ENCODE measurements at regions not wholly inside any gene's neighbourhood (a gene's known extent, or its start where the extent isn't known, plus 50 kb on each side); places are given as distances from the start of the nearest gene placed in this dataset.

DNA sequence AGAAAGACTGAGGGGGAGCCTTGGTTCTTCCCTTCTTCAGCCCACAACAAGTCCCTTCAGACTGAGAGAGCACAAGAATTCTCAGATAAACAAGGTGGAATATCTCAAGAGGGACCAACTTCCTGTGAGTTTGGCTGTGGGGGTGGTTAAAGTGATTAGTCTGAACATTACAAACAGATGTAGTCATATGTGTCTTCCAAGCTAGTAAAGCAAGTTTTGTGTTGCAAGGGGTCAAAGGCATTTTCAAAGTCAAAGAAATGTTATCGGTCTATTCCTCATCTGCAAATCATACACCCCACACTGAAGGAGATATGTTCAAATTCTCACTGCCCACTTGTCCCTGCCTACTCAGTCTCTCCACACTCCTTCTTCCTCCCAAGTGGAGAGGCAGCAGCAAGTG is 242.5 kb downstream of the FAM43A start:
- no peak for TF ChIP-seq TCF7L2 (IDR thresholded peaks at IDR 0.05; ENCODE audit: low read depth, low read length)
- TF ChIP-seq POLR2AphosphoS5 (IDR thresholded peaks at IDR 0.05; ENCODE audit: low read depth, low read length) = no peak
- TF ChIP-seq, protein P1, sequence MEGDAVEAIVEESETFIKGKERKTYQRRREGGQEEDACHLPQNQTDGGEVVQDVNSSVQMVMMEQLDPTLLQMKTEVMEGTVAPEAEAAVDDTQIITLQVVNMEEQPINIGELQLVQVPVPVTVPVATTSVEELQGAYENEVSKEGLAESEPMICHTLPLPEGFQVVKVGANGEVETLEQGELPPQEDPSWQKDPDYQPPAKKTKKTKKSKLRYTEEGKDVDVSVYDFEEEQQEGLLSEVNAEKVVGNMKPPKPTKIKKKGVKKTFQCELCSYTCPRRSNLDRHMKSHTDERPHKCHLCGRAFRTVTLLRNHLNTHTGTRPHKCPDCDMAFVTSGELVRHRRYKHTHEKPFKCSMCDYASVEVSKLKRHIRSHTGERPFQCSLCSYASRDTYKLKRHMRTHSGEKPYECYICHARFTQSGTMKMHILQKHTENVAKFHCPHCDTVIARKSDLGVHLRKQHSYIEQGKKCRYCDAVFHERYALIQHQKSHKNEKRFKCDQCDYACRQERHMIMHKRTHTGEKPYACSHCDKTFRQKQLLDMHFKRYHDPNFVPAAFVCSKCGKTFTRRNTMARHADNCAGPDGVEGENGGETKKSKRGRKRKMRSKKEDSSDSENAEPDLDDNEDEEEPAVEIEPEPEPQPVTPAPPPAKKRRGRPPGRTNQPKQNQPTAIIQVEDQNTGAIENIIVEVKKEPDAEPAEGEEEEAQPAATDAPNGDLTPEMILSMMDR (IDR thresholded peaks at IDR 0.05) = no peak
- TF ChIP-seq SIN3A (IDR thresholded peaks at IDR 0.05; ENCODE audit: borderline replicate concordance, insufficient read depth, low read depth, low read length) = no peak
- TF ChIP-seq, protein P2, sequence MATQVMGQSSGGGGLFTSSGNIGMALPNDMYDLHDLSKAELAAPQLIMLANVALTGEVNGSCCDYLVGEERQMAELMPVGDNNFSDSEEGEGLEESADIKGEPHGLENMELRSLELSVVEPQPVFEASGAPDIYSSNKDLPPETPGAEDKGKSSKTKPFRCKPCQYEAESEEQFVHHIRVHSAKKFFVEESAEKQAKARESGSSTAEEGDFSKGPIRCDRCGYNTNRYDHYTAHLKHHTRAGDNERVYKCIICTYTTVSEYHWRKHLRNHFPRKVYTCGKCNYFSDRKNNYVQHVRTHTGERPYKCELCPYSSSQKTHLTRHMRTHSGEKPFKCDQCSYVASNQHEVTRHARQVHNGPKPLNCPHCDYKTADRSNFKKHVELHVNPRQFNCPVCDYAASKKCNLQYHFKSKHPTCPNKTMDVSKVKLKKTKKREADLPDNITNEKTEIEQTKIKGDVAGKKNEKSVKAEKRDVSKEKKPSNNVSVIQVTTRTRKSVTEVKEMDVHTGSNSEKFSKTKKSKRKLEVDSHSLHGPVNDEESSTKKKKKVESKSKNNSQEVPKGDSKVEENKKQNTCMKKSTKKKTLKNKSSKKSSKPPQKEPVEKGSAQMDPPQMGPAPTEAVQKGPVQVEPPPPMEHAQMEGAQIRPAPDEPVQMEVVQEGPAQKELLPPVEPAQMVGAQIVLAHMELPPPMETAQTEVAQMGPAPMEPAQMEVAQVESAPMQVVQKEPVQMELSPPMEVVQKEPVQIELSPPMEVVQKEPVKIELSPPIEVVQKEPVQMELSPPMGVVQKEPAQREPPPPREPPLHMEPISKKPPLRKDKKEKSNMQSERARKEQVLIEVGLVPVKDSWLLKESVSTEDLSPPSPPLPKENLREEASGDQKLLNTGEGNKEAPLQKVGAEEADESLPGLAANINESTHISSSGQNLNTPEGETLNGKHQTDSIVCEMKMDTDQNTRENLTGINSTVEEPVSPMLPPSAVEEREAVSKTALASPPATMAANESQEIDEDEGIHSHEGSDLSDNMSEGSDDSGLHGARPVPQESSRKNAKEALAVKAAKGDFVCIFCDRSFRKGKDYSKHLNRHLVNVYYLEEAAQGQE (IDR thresholded peaks at IDR 0.05; ENCODE audit: insufficient read depth in 1 of 2, low read depth in 2 of 2, low read length in 1 of 2) = no peak
- in situ Hi-C loops (cut with HindIII; ENCODE audit: low pct_unique_long_range_greater_than_20kb, low sequenced_read_pairs) = no loop called here
- ChIA-PET POLR2A (no interaction called here), CTCF (no interaction called here)
- no peaks in the 10 kb centered on the region; the same call in 1 of the 2 replicates for H3K27me3 ChIP-seq (ENCODE audit: control insufficient read depth, insufficient read depth, low read length)
- DNase-seq (ENCODE audit: low read depth, low spot score) (no peak), ATAC-seq (no peak)
- no peak overlapping the region for H3K4me3 ChIP-seq (ENCODE audit: low read depth in 2 of 2, low read length in 2 of 2)
- H3K9me3 ChIP-seq (ENCODE audit: control insufficient read depth, insufficient read depth, low read depth, low read length) = peaks cover 3% of the 10 kb centered on the region; the same call in 1 of the 2 replicates
- intact Hi-C loops (cut with micrococcal nuclease; ENCODE audit: unreplicated experiment) = no loop called here
- no peaks in the 10 kb centered on the region for H3K36me3 ChIP-seq (ENCODE audit: control insufficient read depth, insufficient read depth, low read length)
- H3K4me1 ChIP-seq (ENCODE audit: control insufficient read depth, insufficient read depth, low read length) = peaks cover 3% of the 10 kb centered on the region; the same call in 1 of the 2 replicates
- no peak overlapping the region for H3K27ac ChIP-seq (ENCODE audit: low read length)
- BruUV-seq (replicated peaks) = no TSS peak

DNA sequence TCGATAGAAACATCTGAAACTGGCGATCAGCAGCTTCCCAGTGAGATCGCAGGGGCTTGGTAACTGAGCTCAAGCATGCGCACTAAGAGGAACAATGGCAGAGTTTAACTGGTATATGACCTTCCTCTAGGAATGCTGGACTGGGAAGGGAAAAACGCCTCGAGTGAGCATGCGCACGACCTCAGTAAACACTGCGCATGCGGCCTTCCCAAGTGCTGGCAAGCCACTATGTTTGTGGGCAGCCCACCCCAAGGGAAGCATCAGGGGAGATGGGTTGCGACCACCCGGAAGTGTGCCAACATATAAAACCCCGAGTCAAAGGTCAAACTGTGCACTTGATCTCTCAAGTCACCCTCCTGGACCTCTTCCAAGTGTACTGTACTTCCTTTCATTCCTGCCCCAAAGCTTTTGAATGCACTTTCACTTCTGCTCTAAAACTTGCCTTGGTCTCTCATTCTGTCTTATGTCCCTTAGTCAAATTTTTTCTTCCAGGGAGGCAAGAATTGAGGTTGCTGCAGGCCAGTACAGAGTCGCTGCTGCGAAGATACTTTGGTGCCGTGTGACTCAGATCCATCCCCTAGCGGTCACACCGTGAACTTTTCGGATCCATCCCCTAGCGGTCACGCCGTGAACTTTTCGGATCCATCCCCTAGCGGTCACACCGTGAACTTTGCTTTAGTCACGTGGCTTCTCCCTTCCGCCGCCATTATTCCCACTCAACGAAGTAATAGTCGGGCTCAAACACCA is 243.3 kb downstream of the FAM43A start:
- Histone ChIP-seq H3K4me1 (ENCODE audit: control insufficient read depth, insufficient read depth, low read length) (peaks cover 3% of the 10 kb centered on the region; the same call in 1 of the 2 replicates), H3K9me3 (ENCODE audit: control insufficient read depth, insufficient read depth, low read depth, low read length) (peaks cover 3% of the 10 kb centered on the region; the same call in 1 of the 2 replicates), H3K4me3 (ENCODE audit: low read depth in 2 of 2, low read length in 2 of 2) (no peak overlapping the region), H3K27ac (ENCODE audit: low read length) (no peak overlapping the region), H3K27me3 (ENCODE audit: control insufficient read depth, insufficient read depth, low read length) (no peaks in the 10 kb centered on the region; the same call in 1 of the 2 replicates), H3K36me3 (ENCODE audit: control insufficient read depth, insufficient read depth, low read length) (no peaks in the 10 kb centered on the region)
- POLR2A ChIA-PET = interaction anchor here (0.7 kb wide), 1 partner anchor 268 kb away, joined by 7 read pairs; no protein-coding TSS in a partner anchor
- intact Hi-C loops (cut with micrococcal nuclease; ENCODE audit: unreplicated experiment) = no loop called here
- CTCF ChIA-PET = interaction anchor here (0.7 kb wide), 1 partner anchor 246 kb away, joined by 3 read pairs; no protein-coding TSS in a partner anchor
- no peak for ATAC-seq
- in situ Hi-C loops (cut with HindIII; ENCODE audit: low pct_unique_long_range_greater_than_20kb, low sequenced_read_pairs) = no loop called here
- no TSS peak for BruUV-seq (replicated peaks)
- TF ChIP-seq, protein P1 (IDR thresholded peaks at IDR 0.05) = no peak
- TF ChIP-seq POLR2AphosphoS5 (IDR thresholded peaks at IDR 0.05; ENCODE audit: low read depth, low read length) = no peak
- TF ChIP-seq, protein P2 (IDR thresholded peaks at IDR 0.05; ENCODE audit: insufficient read depth in 1 of 2, low read depth in 2 of 2, low read length in 1 of 2) = no peak
- TF ChIP-seq SIN3A (IDR thresholded peaks at IDR 0.05; ENCODE audit: borderline replicate concordance, insufficient read depth, low read depth, low read length) = no peak
- no peak for DNase-seq (ENCODE audit: low read depth, low spot score)

Measured in Panc1 (cell line).